Activated naive CD4-positive, alpha-beta T cell treated with anti-CD3 and anti-CD28 coated beads, Interleukin-2, amount 10 ng/mL, durations not matched to agents 7 days and 5 days (primary cell): ENCODE measurements at regions not wholly inside any gene's neighbourhood (a gene's known extent, or its start where the extent isn't known, plus 50 kb on each side); places are given as distances from the start of the nearest gene placed in this dataset.

Experiments
- CTCF ChIA-PET: fragments of 350-600 bp; sonication (Branson Sonifier 250); formaldehyde crosslinking; loops from one replicate; lab custom pipeline; 2021; ENCODE audit warnings: antibody characterized with exemption; lab: Charles Lee
- DNase-seq: peaks from one replicate; pipeline ENCODE4 v3.0.0-alpha.2; 2020
- H3K27ac Mint-ChIP-seq: one replicate; pipeline ENCODE4 v1.8.0; 2021; ENCODE audit warnings: mild to moderate bottlenecking, moderate library complexity, mixed read lengths
- H3K27me3 Mint-ChIP-seq: one replicate; pipeline ENCODE4 v1.8.0; 2021; ENCODE audit warnings: mild to moderate bottlenecking, mixed read lengths
- H3K36me3 Mint-ChIP-seq: one replicate; pipeline ENCODE4 v1.8.0; 2021; ENCODE audit warnings: mixed read lengths
- H3K4me1 Mint-ChIP-seq: one replicate; pipeline ENCODE4 v1.8.0; 2021; ENCODE audit warnings: mixed read lengths
- H3K4me3 Mint-ChIP-seq: one replicate; pipeline ENCODE4 v1.8.0; 2021; ENCODE audit warnings: mild to moderate bottlenecking, moderate library complexity, mixed read lengths
- H3K9me3 Mint-ChIP-seq: one replicate; pipeline ENCODE4 v1.8.0; 2021; ENCODE audit warnings: mixed read lengths

DNA sequence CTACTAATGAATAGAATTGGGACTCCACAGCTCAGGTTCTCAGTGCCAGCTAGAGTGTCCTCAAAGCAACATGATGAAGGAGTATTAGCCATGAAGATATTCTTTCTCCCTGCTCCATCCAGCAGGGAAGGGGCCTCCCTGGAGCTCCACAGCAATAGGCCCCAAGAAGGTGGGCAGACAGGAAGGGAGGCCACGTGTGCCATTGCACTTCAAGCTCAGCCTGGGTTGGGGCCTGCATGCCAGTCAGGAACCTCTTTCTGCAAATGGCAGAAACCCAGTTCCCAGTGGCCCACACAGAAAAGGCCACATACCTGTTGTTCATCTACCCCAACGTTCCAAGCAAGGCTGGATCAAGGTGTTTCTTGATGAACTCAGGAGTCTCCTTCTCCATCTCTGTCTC lies 357.5 kb upstream of the SFSWAP start:
- Mint-ChIP-seq H3K36me3 (no peaks in the 10 kb centered on the region), H3K27me3 (no peaks in the 10 kb centered on the region), H3K4me1 (no peaks in the 10 kb centered on the region), H3K9me3 (no peaks in the 10 kb centered on the region), H3K27ac (no peak overlapping the region), H3K4me3 (no peak overlapping the region)
- CTCF ChIA-PET = no interaction called here
- DNase-seq = no peak

DNA sequence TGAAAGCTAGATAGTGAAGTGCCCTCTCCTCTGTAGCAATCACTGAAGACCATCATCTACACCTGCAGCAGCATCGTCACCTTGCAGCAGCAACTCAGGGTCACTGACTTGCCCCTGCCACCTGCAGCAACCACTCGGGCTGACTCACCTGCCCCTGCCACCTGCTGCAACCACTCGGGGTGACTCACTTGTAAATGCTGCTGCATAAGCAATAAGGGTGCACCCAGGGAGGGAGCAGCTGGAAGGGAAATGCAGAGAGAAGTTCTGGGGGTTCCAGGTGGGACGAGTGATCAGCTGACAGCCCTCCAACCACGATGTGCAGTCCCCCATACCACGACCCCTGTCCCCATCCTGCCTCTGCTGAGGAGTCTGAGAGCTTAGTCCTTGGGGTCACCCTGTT lies 357.1 kb upstream of the SFSWAP start:
- Mint-ChIP-seq H3K27me3 (no peaks in the 10 kb centered on the region), H3K4me1 (no peaks in the 10 kb centered on the region), H3K36me3 (no peaks in the 10 kb centered on the region), H3K27ac (no peak overlapping the region), H3K4me3 (no peak overlapping the region), H3K9me3 (no peaks in the 10 kb centered on the region)
- no peak for DNase-seq
- CTCF ChIA-PET = no interaction called here

DNA sequence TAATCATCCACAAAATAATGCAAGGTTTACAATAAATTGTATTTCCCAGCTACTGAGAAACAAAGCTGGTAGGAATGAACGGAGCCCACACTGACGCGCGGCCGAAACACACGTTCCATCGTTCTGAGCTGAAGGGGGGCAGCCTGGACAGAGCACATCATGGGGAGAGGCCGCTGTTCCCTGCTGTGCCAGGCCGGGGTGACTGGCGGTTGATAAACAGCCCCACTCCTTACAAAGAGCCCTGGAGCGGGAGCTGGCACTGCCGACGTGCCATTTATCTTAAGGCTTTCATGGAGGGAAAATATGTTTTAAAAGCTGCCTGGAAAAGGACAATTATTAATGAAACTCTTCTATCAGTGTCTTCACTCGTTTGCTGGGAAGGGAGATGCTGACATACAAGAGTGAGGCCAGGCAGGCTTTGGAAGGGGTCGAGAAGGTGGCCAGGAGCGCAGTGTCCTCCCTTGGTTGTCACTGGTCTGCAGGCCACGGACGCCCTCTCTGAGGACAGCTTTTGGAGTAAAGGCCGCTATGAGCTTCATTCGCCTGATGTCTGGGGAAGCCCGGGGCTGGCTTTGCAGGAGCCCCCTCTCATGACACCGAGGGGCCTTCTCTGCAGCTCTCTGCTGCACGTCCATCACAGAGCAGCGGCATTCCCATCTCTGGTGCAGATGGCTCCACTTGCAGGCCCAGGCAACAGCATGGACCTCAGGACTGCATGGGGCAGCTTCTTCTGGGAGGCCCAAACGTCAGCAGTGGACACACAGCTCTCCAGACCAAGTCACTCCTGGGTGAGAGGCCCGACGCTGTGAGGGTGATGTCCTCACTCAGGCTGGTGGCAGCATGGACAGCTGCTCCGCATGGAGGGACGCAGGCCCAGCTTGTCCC lies 355.3 kb upstream of the SFSWAP start:
- no peak for DNase-seq
- Mint-ChIP-seq H3K27me3 (no peaks in the 10 kb centered on the region), H3K4me3 (no peak overlapping the region), H3K4me1 (no peaks in the 10 kb centered on the region), H3K9me3 (no peaks in the 10 kb centered on the region), H3K36me3 (no peaks in the 10 kb centered on the region), H3K27ac (no peak overlapping the region)
- CTCF ChIA-PET = no interaction called here

DNA sequence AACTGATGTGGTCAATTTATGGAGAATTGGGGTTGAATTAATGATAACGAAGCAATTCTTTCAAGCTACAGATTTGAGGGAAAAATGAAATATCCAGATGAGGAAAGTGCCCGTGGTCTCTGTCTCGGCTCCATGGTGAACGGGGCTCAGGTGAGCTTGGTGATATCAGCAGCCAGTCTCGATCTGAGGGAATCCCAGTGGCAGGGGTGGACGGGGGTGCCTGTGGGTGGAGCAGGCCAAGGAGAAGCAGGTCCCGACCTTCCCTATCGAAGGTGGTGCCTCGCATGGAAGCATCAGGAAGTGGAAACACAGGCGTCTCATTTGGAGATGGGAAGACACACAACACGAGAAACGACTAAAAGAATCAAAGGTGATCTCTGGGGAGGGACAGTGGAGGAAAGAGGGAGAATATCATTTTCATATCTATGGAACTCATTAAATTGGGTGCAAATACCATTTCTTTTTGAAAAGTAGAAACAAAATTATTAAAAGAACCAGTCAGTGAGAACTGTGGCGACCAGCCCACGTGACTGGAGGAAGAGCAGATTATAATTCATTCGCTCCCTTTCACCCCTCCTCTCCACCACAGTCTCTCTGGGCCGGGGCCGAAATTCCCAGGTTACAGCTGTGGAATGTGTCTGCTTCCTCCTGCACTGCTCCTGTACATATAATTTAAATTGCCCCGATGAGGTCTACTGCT lies 354.3 kb upstream of the SFSWAP start:
- CTCF ChIA-PET = no interaction called here
- Mint-ChIP-seq H3K27me3 (no peaks in the 10 kb centered on the region), H3K27ac (no peak overlapping the region), H3K4me1 (no peaks in the 10 kb centered on the region), H3K9me3 (no peaks in the 10 kb centered on the region), H3K4me3 (no peak overlapping the region), H3K36me3 (no peaks in the 10 kb centered on the region)
- no peak for DNase-seq

DNA sequence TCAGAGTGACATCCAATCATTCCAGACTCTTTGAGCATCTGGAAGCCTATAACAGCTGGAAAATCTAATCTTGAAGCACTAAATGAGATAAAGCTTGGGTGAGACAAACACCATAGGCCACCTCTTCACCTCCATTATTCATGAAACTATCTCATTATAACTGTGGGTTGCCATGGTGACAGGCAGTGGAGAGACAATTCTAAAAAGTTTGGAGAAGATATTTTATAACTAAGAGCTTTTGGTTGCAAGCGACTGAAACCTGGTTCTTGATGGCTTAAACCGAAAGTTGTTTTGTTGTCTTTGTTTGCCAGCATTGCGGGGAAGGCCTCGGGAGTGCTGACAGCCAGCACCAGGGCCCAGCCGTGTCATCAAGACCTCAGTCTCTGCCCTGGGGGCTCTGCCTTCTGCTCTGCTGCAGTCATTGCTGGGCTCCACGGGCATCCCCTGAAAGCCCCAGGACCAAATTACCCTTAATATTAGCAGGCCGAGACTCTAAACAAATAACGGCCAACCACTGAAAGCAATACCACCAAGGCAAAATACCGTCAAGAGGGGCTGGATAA lies 353.6 kb upstream of the SFSWAP start:
- CTCF ChIA-PET = no interaction called here
- Mint-ChIP-seq H3K36me3 (no peaks in the 10 kb centered on the region), H3K4me3 (no peak overlapping the region), H3K9me3 (no peaks in the 10 kb centered on the region), H3K4me1 (no peaks in the 10 kb centered on the region), H3K27ac (no peak overlapping the region), H3K27me3 (no peaks in the 10 kb centered on the region)
- DNase-seq = no peak

DNA sequence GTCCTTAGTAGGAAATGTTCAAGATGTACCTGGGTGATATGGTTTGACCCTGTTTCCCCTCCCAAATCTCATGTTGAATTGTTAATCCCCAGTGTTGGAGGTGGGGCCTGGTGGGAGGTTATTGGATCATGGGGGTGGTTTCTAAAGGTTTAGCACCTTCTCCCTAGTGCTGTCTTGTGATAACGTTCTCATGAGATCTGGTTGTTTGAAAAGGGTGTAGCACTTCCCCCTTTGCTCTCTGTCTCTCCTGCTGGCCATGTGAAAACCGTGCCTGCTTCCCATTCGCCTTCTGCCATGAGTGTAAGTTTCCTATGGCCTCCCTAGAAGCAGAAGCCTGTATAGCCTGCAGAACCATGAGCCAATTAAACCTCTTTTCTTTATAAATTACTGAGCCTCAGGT lies 353.0 kb upstream of the SFSWAP start:
- H3K36me3 Mint-ChIP-seq = no peaks in the 10 kb centered on the region
- no peak for DNase-seq
- no peaks in the 10 kb centered on the region for H3K4me1 Mint-ChIP-seq
- no peak overlapping the region for H3K4me3 Mint-ChIP-seq
- no peaks in the 10 kb centered on the region for H3K27me3 Mint-ChIP-seq
- CTCF ChIA-PET = no interaction called here
- no peaks in the 10 kb centered on the region for H3K9me3 Mint-ChIP-seq
- no peak overlapping the region for H3K27ac Mint-ChIP-seq

GRCh38 chr12:131362291-131363211 lies 348.3 kb upstream of the SFSWAP start:
- CTCF ChIA-PET = no interaction called here
- Mint-ChIP-seq H3K27me3 (no peaks in the 10 kb centered on the region), H3K4me3 (no peak overlapping the region), H3K4me1 (no peaks in the 10 kb centered on the region), H3K27ac (no peak overlapping the region), H3K9me3 (no peaks in the 10 kb centered on the region), H3K36me3 (no peaks in the 10 kb centered on the region)
- DNase-seq = no peak

DNA sequence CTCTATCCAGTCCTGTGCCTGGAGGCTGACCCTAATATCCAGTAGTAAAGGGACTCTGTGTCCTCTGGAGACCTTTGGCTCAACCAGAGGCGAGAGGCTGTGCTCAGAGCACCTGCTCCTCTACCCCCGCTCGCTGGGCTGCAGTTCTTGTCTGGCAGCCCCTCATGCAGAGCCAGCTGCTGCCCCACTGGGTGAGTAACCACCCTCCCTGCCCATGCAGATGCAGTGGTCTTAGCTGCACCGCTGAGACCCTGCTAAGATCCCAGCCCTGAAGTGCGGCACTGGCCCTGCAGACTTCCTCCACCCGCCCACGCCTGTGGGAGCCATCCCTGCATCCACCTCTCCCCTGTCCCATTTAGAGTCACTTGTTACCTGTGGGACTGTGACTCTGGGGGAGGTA lies 347.5 kb upstream of the SFSWAP start:
- Mint-ChIP-seq H3K27me3 (no peaks in the 10 kb centered on the region), H3K4me1 (no peaks in the 10 kb centered on the region), H3K9me3 (no peaks in the 10 kb centered on the region), H3K27ac (no peak overlapping the region), H3K4me3 (no peak overlapping the region), H3K36me3 (no peaks in the 10 kb centered on the region)
- CTCF ChIA-PET = no interaction called here
- no peak for DNase-seq

GRCh38 chr12:131363841-131364495 lies 346.9 kb upstream of the SFSWAP start:
- H3K27me3 Mint-ChIP-seq = no peaks in the 10 kb centered on the region

DNA sequence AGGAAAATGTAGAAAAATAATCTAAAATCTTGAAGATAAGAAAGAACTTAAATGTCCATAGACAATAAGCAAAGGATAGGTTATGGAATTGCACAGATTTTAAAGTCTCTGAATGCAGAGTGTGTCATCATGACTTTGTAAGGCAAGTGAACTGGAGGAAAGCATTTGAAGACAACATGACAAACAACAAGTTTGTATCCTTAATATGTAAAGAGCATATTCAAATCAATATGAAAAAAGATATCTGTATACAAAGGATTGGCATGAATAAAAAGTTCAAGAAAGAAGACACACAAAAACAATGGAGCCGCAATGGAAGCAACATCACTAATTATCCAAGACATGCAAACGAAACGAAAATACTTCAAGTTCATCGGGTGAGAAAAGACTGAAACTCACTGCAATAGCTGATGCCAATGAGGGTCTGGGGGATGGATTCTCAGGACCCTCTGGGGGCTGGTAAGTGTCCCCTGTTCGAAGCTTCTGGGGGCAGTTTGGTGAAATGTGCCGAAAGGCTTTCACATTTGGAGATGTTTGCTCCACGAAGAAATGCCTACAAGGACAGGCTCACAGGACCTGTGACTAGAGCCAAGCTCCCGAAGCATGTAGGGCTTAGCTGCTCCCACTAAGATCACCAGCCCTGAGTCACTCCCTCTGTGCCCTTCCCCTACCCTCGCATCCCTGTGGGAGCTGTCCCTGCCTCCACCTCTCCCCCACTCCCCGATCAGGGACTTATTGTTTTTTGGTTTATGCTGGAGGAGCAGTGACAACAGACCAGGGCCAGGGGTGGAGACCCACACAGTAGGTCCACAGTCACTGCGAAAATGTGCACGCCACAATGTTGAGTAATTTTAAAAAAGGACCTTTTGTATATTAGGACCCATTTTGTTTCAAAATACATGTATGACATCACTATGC lies 345.7 kb upstream of the SFSWAP start:
- Mint-ChIP-seq H3K4me3 (no peak overlapping the region), H3K27ac (no peak overlapping the region), H3K9me3 (no peaks in the 10 kb centered on the region), H3K27me3 (no peaks in the 10 kb centered on the region), H3K4me1 (no peaks in the 10 kb centered on the region), H3K36me3 (no peaks in the 10 kb centered on the region)
- CTCF ChIA-PET = no interaction called here
- DNase-seq = no peak

More at GRCh38 chr12:131363841-131364495, 346.9 kb upstream of the SFSWAP start:
- CTCF ChIA-PET = interaction anchor here (0.6 kb wide), 1 partner anchor 89 kb away, joined by 3 read pairs; no protein-coding TSS in a partner anchor
- H3K27ac Mint-ChIP-seq = no peak overlapping the region
- no peaks in the 10 kb centered on the region for H3K9me3 Mint-ChIP-seq
- no peaks in the 10 kb centered on the region for H3K4me1 Mint-ChIP-seq
- DNase-seq = no peak
- no peaks in the 10 kb centered on the region for H3K36me3 Mint-ChIP-seq
- no peak overlapping the region for H3K4me3 Mint-ChIP-seq

DNA sequence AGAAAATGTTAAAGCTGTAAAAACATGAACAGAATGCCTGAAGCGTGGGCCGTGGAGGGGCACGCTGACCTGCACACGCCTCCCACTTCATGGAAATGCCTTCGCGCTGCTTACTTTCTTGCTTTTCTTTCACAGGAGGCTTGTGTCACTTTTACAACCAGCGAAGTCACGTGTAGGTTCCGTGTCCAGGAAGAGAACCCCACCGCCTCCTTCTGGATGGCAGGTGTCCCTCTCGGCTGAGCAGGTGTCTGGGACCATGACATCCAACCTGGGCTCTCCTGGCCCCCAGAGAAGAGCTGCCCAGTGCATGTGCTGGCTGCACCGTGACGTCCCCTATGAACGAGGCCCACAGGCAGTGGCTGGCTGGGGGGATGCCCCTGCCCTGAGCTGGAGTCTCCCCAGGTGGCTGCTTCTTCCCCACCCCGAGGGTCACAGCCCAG lies 345.0 kb upstream of the SFSWAP start:
- DNase-seq = no peak
- Mint-ChIP-seq H3K4me1 (no peaks in the 10 kb centered on the region), H3K4me3 (no peak overlapping the region), H3K27me3 (no peaks in the 10 kb centered on the region), H3K36me3 (no peaks in the 10 kb centered on the region), H3K27ac (no peak overlapping the region), H3K9me3 (no peaks in the 10 kb centered on the region)
- CTCF ChIA-PET = no interaction called here

- CTCF ChIA-PET = no interaction called here
- Mint-ChIP-seq H3K27me3 (no peaks in the 10 kb centered on the region), H3K4me3 (no peak overlapping the region), H3K9me3 (no peaks in the 10 kb centered on the region), H3K27ac (no peak overlapping the region), H3K4me1 (no peaks in the 10 kb centered on the region), H3K36me3 (no peaks in the 10 kb centered on the region)
- no peak for DNase-seq
Observed at GRCh38 chr12:131366261-131366871, 344.5 kb upstream of the SFSWAP start.
